Mesothelial cell of epicardium (in vitro differentiated cells): ENCODE measurements at regions not wholly inside any gene's neighbourhood (a gene's known extent, or its start where the extent isn't known, plus 50 kb on each side); places are given as distances from the start of the nearest gene placed in this dataset.

Experiments
- DNase-seq, 2 experiments: peaks; one replicate each; pipeline ENCODE4 v3.0.0; 2021; ENCODE audit warnings: low spot score in 2 of 2; ENCODE audit not compliant: unreplicated experiment in 2 of 2
- H3K27ac Mint-ChIP-seq: 2 replicates; pipeline ENCODE4 v1.8.0; 2021; ENCODE audit warnings: mixed read lengths
- H3K27me3 Mint-ChIP-seq: 2 replicates; pipeline ENCODE4 v1.8.0; 2021; ENCODE audit warnings: low read depth, mixed read lengths
- H3K36me3 Mint-ChIP-seq: 2 replicates; pipeline ENCODE4 v1.8.0; 2021; ENCODE audit warnings: mixed read lengths
- H3K4me1 Mint-ChIP-seq: 2 replicates; pipeline ENCODE4 v1.8.0; 2021; ENCODE audit warnings: mixed read lengths
- H3K4me3 Mint-ChIP-seq: 2 replicates; pipeline ENCODE4 v1.8.0; 2021; ENCODE audit warnings: mild to moderate bottlenecking, moderate library complexity, mixed read lengths
- H3K9me3 Mint-ChIP-seq: 2 replicates; pipeline ENCODE4 v1.8.0; 2021; ENCODE audit warnings: mixed read lengths
- CTCF ChIP-seq: fragments of 200-600 bp; sonication (generic); IDR thresholded peaks from one replicate; pipeline ENCODE4 v1.5.0; 2021; ENCODE audit warnings: antibody characterized with exemption; ENCODE audit not compliant: unreplicated experiment

GRCh38 chr2:219916726-219917440, 289.5 kb downstream of the SLC4A3 start:
- TF ChIP-seq CTCF: no peak
- Mint-ChIP-seq H3K9me3 (no peaks in the 10 kb centered on the region), H3K36me3 (no peaks in the 10 kb centered on the region), H3K4me1 (peaks cover 27% of the 10 kb centered on the region), H3K27me3 (peaks cover 36% of the 10 kb centered on the region), H3K27ac (no peak overlapping the region), H3K4me3 (no peak overlapping the region)
- DNase-seq: no peak

- H3K27ac Mint-ChIP-seq: no peak overlapping the region
- H3K4me3 Mint-ChIP-seq: no peak overlapping the region
These were observed 290.8 kb downstream of the SLC4A3 start for GRCh38 chr2:219918254-219918653.

GRCh38 chr2:219918944-219919343, 291.5 kb downstream of the SLC4A3 start:
- no peak for DNase-seq
- no peaks in the 10 kb centered on the region for H3K36me3 Mint-ChIP-seq
- H3K27me3 Mint-ChIP-seq: peaks cover 49% of the 10 kb centered on the region
- peaks cover 12% of the 10 kb centered on the region for H3K4me1 Mint-ChIP-seq
- TF ChIP-seq CTCF: no peak
- H3K27ac Mint-ChIP-seq: no peak overlapping the region
- H3K9me3 Mint-ChIP-seq: no peaks in the 10 kb centered on the region
- no peak overlapping the region for H3K4me3 Mint-ChIP-seq

More at GRCh38 chr2:219918254-219918653, 290.8 kb downstream of the SLC4A3 start:
- TF ChIP-seq CTCF: no peak
- H3K4me1 Mint-ChIP-seq: peaks cover 14% of the 10 kb centered on the region
- H3K36me3 Mint-ChIP-seq: no peaks in the 10 kb centered on the region
- no peak for DNase-seq
- H3K9me3 Mint-ChIP-seq: no peaks in the 10 kb centered on the region
- H3K27me3 Mint-ChIP-seq: peaks cover 48% of the 10 kb centered on the region

GRCh38 chr2:219919506-219919905, 292.1 kb downstream of the SLC4A3 start:
- H3K36me3 Mint-ChIP-seq: no peaks in the 10 kb centered on the region

GRCh38 chr2:219929835-219930234, 302.4 kb downstream of the SLC4A3 start:
- peaks cover 3% of the 10 kb centered on the region for H3K9me3 Mint-ChIP-seq
- DNase-seq: no peak
- no peaks in the 10 kb centered on the region for H3K36me3 Mint-ChIP-seq
- no peak overlapping the region for H3K27ac Mint-ChIP-seq
- H3K4me3 Mint-ChIP-seq: no peak overlapping the region
- H3K27me3 Mint-ChIP-seq: peaks cover 6% of the 10 kb centered on the region
- H3K4me1 Mint-ChIP-seq: no peaks in the 10 kb centered on the region
- no peak for TF ChIP-seq CTCF

More at GRCh38 chr2:219919506-219919905, 292.1 kb downstream of the SLC4A3 start:
- no peak for DNase-seq
- Mint-ChIP-seq H3K4me3 (no peak overlapping the region), H3K27ac (no peak overlapping the region), H3K9me3 (no peaks in the 10 kb centered on the region), H3K4me1 (peaks cover 12% of the 10 kb centered on the region), H3K27me3 (peaks cover 46% of the 10 kb centered on the region)
- no peak for TF ChIP-seq CTCF
